Cardiac fibroblast (primary cell): ENCODE measurements at regions not wholly inside any gene's neighbourhood (a gene's known extent, or its start where the extent isn't known, plus 50 kb on each side); places are given as distances from the start of the nearest gene placed in this dataset.

Experiments used
- DNase-seq, 2 donors: peaks; one replicate each; pipeline versions ENCODE4 v3.0.0 to v3.0.0-alpha.2; 2010; ENCODE audit warnings: low read depth in 2 of 2
- H3K4me3 ChIP-seq, 2 donors: replicated peaks in 1 of 2; 1 replicate in 1 of 2; 2 replicates in 1 of 2; pipeline ENCODE4 v1.5.1; 2011; ENCODE audit warnings: low read depth in 2 of 2, low read length in 2 of 2, mild to moderate bottlenecking in 2 of 2, moderate library complexity in 1 of 2
- CTCF ChIP-seq: IDR thresholded peaks from one replicate; pipeline ENCODE4 v1.5.1; 2011; ENCODE audit warnings: low read depth, mild to moderate bottlenecking, low read length, inconsistent platforms

GRCh38 chrY:19574939-19575338 is 169.6 kb downstream of the KDM5D start:
- no peak for DNase-seq

GRCh38 chrY:19573646-19574045 is 170.9 kb downstream of the KDM5D start:
- no peak for DNase-seq
- no peak overlapping the region for H3K4me3 ChIP-seq
- no peak for TF ChIP-seq CTCF

More at GRCh38 chrY:19574939-19575338, 169.6 kb downstream of the KDM5D start:
- H3K4me3 ChIP-seq: no peak overlapping the region
- TF ChIP-seq CTCF: no peak

GRCh38 chrY:19570999-19571398 is 173.5 kb downstream of the KDM5D start:
- DNase-seq: no peak
- no peak overlapping the region for H3K4me3 ChIP-seq
- TF ChIP-seq CTCF: no peak

- peak; percentile 16 to 34 for DNase-seq
Measured at GRCh38 chrY:19567943-19568342, 176.6 kb downstream of the KDM5D start.

GRCh38 chrY:19567051-19567921 is 177.2 kb downstream of the KDM5D start:
- peak; percentile 96 to 97 for DNase-seq

More at GRCh38 chrY:19567943-19568342, 176.6 kb downstream of the KDM5D start:
- no peak for TF ChIP-seq CTCF
- H3K4me3 ChIP-seq: peak overlapping the region; percentile 77 to 80

GRCh38 chrY:19559161-19559560 is 185.4 kb downstream of the KDM5D start:
- no peak overlapping the region for H3K4me3 ChIP-seq
- peak; percentile 33 to 59 for DNase-seq
- TF ChIP-seq CTCF: no peak

More at GRCh38 chrY:19567051-19567921, 177.2 kb downstream of the KDM5D start:
- TF ChIP-seq CTCF: no peak
- H3K4me3 ChIP-seq: peak overlapping the region; percentile 77 to 80
